LNCaP clone FGC (cell line): ENCODE measurements at regions not wholly inside any gene's neighbourhood (a gene's known extent, or its start where the extent isn't known, plus 50 kb on each side); places are given as distances from the start of the nearest gene placed in this dataset.

Experiments used
- DNase-seq: peaks from one replicate; pipeline ENCODE4 v3.0.0-alpha.2; 2011; ENCODE audit warnings: low read depth
- H3K4me3 ChIP-seq: 2 replicates; pipeline ENCODE4 v1.5.1; 2011; ENCODE audit warnings: mild to moderate bottlenecking, low read depth, low read length, control low read depth
- CTCF ChIP-seq: IDR thresholded peaks from 2 replicates; pipeline ENCODE4 v1.5.1; 2012; ENCODE audit warnings: mild to moderate bottlenecking; ENCODE audit not compliant: control insufficient read depth, insufficient read depth; ENCODE audit errors: extremely low read depth

- TF ChIP-seq CTCF: no peak
- no peak overlapping the region for H3K4me3 ChIP-seq
- no peak for DNase-seq
Observed at GRCh38 chr16:6852643-6853225, 479.9 kb upstream of the RBFOX1 start.

GRCh38 chr16:6846452-6846851 lies 486.2 kb upstream of the RBFOX1 start:
- no peak for DNase-seq
- no peak overlapping the region for H3K4me3 ChIP-seq
- no peak for TF ChIP-seq CTCF

- TF ChIP-seq CTCF: no peak
- no peak for DNase-seq
- no peak overlapping the region for H3K4me3 ChIP-seq
Observed at GRCh38 chr16:6841392-6841791, 491.3 kb upstream of the RBFOX1 start.

GRCh38 chr16:6837722-6838121 lies 494.9 kb upstream of the RBFOX1 start:
- H3K4me3 ChIP-seq: no peak overlapping the region
- no peak for TF ChIP-seq CTCF
- DNase-seq: no peak

GRCh38 chr16:6836766-6837165 lies 495.9 kb upstream of the RBFOX1 start:
- no peak overlapping the region for H3K4me3 ChIP-seq
- TF ChIP-seq CTCF: no peak
- DNase-seq: no peak

GRCh38 chr16:6835941-6836340 lies 496.7 kb upstream of the RBFOX1 start:
- TF ChIP-seq CTCF: no peak
- DNase-seq: no peak
- no peak overlapping the region for H3K4me3 ChIP-seq

GRCh38 chr16:6835516-6835915 lies 497.1 kb upstream of the RBFOX1 start:
- no peak overlapping the region for H3K4me3 ChIP-seq
- no peak for TF ChIP-seq CTCF
- DNase-seq: no peak
